ENCODE measurements at regions not wholly inside any gene's neighbourhood (a gene's known extent, or its start where the extent isn't known, plus 50 kb on each side); places are given as distances from the start of the nearest gene placed in this dataset.

- H3K9me3 ChIP-seq (ENCODE audit: control insufficient read depth, low read length, poor library complexity, severe bottlenecking), result no peaks in the 10 kb centered on the region
- ATAC-seq (no peak), DNase-seq (no peak)
- peaks cover 6% of the 10 kb centered on the region for H3K4me1 Mint-ChIP-seq
- no peak overlapping the region for H3K27ac Mint-ChIP-seq
- H3K4me3 Mint-ChIP-seq, result no peak overlapping the region
- no peaks in the 10 kb centered on the region for H3K27me3 Mint-ChIP-seq
- peaks cover 3% of the 10 kb centered on the region for H3K36me3 Mint-ChIP-seq (ENCODE audit: low read depth)
These were observed 215.5 kb downstream of the GADD45G start for GRCh38 chr9:89820337-89820736.

- H3K36me3 Mint-ChIP-seq (ENCODE audit: low read depth), result peaks cover 3% of the 10 kb centered on the region
- ATAC-seq (no peak), DNase-seq (no peak)
- H3K9me3 ChIP-seq (ENCODE audit: control insufficient read depth, low read length, poor library complexity, severe bottlenecking), result no peaks in the 10 kb centered on the region
- no peak overlapping the region for H3K27ac Mint-ChIP-seq
- H3K27me3 Mint-ChIP-seq, result peaks cover 4% of the 10 kb centered on the region
- H3K4me3 Mint-ChIP-seq, result no peak overlapping the region
- peaks cover 6% of the 10 kb centered on the region for H3K4me1 Mint-ChIP-seq
These were observed 216.3 kb downstream of the GADD45G start for GRCh38 chr9:89821081-89821480.

DNA sequence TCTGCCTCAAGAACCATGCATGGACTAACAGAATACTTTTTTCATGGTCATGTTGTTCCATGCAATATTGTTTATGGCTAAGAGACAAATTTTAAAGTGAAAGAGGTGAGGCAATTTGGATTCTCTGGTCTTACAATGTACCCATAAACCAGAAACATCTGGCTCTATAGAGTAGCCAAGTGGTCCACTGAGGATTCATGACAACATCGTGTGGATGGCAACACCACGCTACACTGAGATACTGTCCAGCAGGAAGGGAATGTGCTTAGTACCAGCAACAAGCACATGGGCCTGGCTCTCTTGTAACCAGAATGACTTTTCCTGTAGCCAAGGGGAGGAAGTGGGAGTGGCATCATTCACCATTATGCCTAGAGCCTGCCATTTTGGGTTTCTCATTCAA lies 218.2 kb downstream of the GADD45G start:
- peaks cover 8% of the 10 kb centered on the region for H3K4me1 Mint-ChIP-seq
- H3K36me3 Mint-ChIP-seq (ENCODE audit: low read depth), result peaks cover 3% of the 10 kb centered on the region

DNA sequence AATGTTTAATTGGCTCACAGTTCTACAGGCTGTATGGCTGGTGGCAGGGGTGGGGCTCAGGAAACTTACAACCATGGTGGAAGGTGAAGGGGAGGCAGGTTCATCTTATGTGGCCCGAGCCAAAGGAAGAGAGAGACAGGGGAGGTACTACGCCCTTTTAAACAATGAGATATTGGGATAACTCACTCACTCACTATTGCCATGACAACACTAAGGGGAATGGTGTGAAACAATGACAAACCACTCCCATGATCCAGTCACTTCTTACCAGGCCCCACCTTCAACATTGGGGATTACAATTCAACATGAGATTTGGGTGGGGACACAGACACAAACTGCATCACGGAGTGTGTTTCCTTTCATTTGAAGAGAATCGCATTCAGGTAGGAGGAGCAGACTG lies 220.9 kb downstream of the GADD45G start:
- no peak overlapping the region for H3K27ac Mint-ChIP-seq
- no peak overlapping the region for H3K4me3 Mint-ChIP-seq
- DNase-seq (no peak), ATAC-seq (no peak)
- H3K36me3 Mint-ChIP-seq (ENCODE audit: low read depth), result no peaks in the 10 kb centered on the region
- peaks cover 6% of the 10 kb centered on the region for H3K27me3 Mint-ChIP-seq
- peaks cover 10% of the 10 kb centered on the region for H3K4me1 Mint-ChIP-seq
- no peaks in the 10 kb centered on the region for H3K9me3 ChIP-seq (ENCODE audit: control insufficient read depth, low read length, poor library complexity, severe bottlenecking)

More for the DNA sequence above, 218.2 kb downstream of the GADD45G start:
- Mint-ChIP-seq H3K27ac (no peak overlapping the region), H3K27me3 (peaks cover 6% of the 10 kb centered on the region), H3K4me3 (no peak overlapping the region)
- H3K9me3 ChIP-seq (ENCODE audit: control insufficient read depth, low read length, poor library complexity, severe bottlenecking), result no peaks in the 10 kb centered on the region
- ATAC-seq, result no peak
- DNase-seq, result no peak

DNA sequence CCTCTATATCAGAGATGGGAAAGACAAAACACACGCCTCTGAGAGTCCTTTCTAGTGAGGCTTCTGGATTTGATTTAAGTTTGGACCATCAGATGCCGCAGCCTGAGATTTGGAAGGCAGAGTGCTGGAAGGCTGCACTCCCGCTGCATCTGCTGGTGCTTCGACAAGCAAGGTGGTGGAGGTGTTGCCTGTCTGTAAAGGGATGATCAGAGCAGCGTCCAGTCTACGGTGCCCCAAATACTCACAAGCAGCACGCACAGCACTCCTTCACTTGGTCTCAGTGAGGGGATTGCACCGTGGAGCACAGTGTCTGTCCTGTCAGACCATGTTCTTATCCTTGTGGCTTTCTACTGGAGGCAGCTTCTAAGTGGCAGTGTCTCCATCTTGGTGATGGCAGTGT lies 221.4 kb downstream of the GADD45G start:
- peaks cover 6% of the 10 kb centered on the region for H3K27me3 Mint-ChIP-seq
- no peak for ATAC-seq
- H3K27ac Mint-ChIP-seq, result no peak overlapping the region
- no peak overlapping the region for H3K4me3 Mint-ChIP-seq
- peaks cover 10% of the 10 kb centered on the region for H3K4me1 Mint-ChIP-seq
- H3K9me3 ChIP-seq (ENCODE audit: control insufficient read depth, low read length, poor library complexity, severe bottlenecking), result no peaks in the 10 kb centered on the region
- H3K36me3 Mint-ChIP-seq (ENCODE audit: low read depth), result no peaks in the 10 kb centered on the region
- DNase-seq, result no peak

GRCh38 chr9:89829346-89829745 lies 224.5 kb downstream of the GADD45G start:
- H3K4me1 Mint-ChIP-seq, result peaks cover 10% of the 10 kb centered on the region
- H3K4me3 Mint-ChIP-seq, result no peak overlapping the region
- H3K27me3 Mint-ChIP-seq, result peaks cover 6% of the 10 kb centered on the region
- H3K9me3 ChIP-seq (ENCODE audit: control insufficient read depth, low read length, poor library complexity, severe bottlenecking), result no peaks in the 10 kb centered on the region
- no peak for DNase-seq
- no peak overlapping the region for H3K27ac Mint-ChIP-seq
- H3K36me3 Mint-ChIP-seq (ENCODE audit: low read depth), result no peaks in the 10 kb centered on the region
- ATAC-seq, result no peak

DNA sequence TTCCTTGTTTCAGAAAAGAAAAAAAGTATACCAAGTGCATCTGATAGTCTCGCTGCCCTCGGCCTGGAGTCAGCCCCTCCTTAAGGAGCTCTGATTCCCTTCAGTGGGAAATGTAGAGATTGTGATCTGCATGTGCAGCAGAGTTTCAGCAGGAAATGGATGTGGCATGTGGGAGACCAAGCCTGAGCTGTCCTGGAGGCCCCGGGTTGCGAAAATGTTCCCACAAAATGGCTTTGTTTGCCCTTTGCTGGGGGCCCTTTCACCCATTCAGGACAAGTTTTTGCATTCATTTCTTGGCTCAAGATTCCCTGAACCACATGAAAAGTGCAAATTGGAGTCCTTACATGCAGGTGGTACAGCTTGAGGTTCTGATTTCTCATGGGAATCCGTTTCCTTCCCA lies 230.9 kb downstream of the GADD45G start:
- no peak overlapping the region for H3K27ac Mint-ChIP-seq
- DNase-seq, result no peak
- no peak overlapping the region for H3K4me3 Mint-ChIP-seq

GRCh38 chr9:89837162-89837933 lies 232.5 kb downstream of the GADD45G start:
- Mint-ChIP-seq H3K27me3 (peaks cover 7% of the 10 kb centered on the region), H3K27ac (no peak overlapping the region), H3K36me3 (ENCODE audit: low read depth) (no peaks in the 10 kb centered on the region), H3K4me3 (no peak overlapping the region), H3K4me1 (peaks cover 4% of the 10 kb centered on the region)
- H3K9me3 ChIP-seq (ENCODE audit: control insufficient read depth, low read length, poor library complexity, severe bottlenecking), result no peaks in the 10 kb centered on the region
- no peak for ATAC-seq
- DNase-seq, result no peak

More for the DNA sequence above, 230.9 kb downstream of the GADD45G start:
- H3K4me1 Mint-ChIP-seq, result no peaks in the 10 kb centered on the region
- no peaks in the 10 kb centered on the region for H3K36me3 Mint-ChIP-seq (ENCODE audit: low read depth)
- no peak for ATAC-seq
- no peaks in the 10 kb centered on the region for H3K27me3 Mint-ChIP-seq
- H3K9me3 ChIP-seq (ENCODE audit: control insufficient read depth, low read length, poor library complexity, severe bottlenecking), result no peaks in the 10 kb centered on the region

DNA sequence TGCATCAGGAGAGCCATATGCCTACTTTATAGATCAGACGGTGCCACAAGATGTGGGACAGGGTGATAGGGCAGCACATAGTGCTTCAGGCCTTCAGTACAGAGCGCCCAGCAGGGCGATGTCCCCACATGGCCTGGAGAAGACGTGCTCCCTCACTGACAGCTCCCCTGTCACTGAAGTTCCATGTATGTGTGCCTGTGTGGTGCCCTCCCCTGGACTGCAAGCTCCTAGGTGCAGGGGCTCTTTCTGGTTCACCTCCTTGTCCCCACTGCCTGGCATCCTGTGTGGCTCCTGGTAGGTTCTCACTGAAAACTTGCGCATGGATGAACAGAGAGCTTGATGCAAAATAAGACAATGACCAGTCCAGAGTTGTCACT lies 233.1 kb downstream of the GADD45G start:
- ATAC-seq (no peak), DNase-seq (no peak)
- Mint-ChIP-seq H3K27me3 (peaks cover 13% of the 10 kb centered on the region), H3K4me1 (peaks cover 4% of the 10 kb centered on the region), H3K27ac (no peak overlapping the region), H3K36me3 (ENCODE audit: low read depth) (peaks cover 2% of the 10 kb centered on the region), H3K4me3 (no peak overlapping the region)
- no peaks in the 10 kb centered on the region for H3K9me3 ChIP-seq (ENCODE audit: control insufficient read depth, low read length, poor library complexity, severe bottlenecking)

DNA sequence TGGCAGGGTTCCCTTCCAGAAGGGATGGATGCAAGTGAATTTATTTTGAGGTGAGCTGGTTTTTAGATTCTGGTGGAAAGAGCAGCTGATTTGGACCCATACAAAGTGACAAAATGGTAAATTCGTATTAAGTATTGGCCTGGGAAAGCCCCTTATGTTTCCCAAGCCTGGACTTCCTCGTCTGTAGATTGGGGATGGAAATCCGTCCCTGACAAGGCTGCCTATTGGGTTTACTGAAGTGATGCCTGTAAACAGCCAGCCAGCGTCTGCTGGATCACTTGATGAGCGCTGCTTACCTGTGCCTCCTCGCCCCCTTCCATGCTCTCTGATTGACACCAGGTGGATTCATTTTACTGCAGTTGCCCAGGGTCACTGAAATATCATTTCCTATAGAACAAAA lies 233.8 kb downstream of the GADD45G start:
- peaks cover 4% of the 10 kb centered on the region for H3K4me1 Mint-ChIP-seq
- no peaks in the 10 kb centered on the region for H3K9me3 ChIP-seq (ENCODE audit: control insufficient read depth, low read length, poor library complexity, severe bottlenecking)
- peaks cover 20% of the 10 kb centered on the region for H3K27me3 Mint-ChIP-seq
- DNase-seq, result no peak
- no peak for ATAC-seq
- H3K27ac Mint-ChIP-seq, result no peak overlapping the region
- peaks cover 2% of the 10 kb centered on the region for H3K36me3 Mint-ChIP-seq (ENCODE audit: low read depth)
- no peak overlapping the region for H3K4me3 Mint-ChIP-seq

GRCh38 chr9:89839449-89839848 lies 234.6 kb downstream of the GADD45G start:
- Mint-ChIP-seq H3K4me3 (no peak overlapping the region), H3K4me1 (peaks cover 4% of the 10 kb centered on the region), H3K27me3 (peaks cover 24% of the 10 kb centered on the region)

GRCh38 chr9:89839952-89840351 lies 235.1 kb downstream of the GADD45G start:
- Mint-ChIP-seq H3K27me3 (peaks cover 24% of the 10 kb centered on the region), H3K27ac (no peak overlapping the region)

More at GRCh38 chr9:89839449-89839848, 234.6 kb downstream of the GADD45G start:
- H3K36me3 Mint-ChIP-seq (ENCODE audit: low read depth), result peaks cover 2% of the 10 kb centered on the region
- ATAC-seq (no peak), DNase-seq (no peak)
- H3K9me3 ChIP-seq (ENCODE audit: control insufficient read depth, low read length, poor library complexity, severe bottlenecking), result no peaks in the 10 kb centered on the region
- no peak overlapping the region for H3K27ac Mint-ChIP-seq

DNA sequence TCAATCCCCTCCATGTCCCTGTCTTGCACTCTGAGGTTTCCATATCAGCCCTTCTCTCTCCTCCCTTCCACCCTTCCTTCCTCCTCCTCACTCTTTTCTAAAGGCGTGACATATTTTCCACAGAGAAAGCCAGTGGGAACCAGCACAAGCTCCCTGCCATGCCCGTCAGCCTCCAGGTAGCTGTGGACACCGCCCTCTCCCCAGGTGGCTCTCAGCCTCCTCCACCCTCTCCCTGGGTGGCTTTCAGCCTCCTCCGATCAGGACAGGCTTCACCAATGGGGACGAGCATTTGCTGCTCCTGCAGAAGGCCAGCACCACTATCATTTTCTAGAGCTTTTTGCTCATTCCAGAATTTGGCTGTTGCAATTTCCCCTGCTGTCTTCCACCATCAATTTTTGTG lies 236.6 kb downstream of the GADD45G start:
- ATAC-seq, result no peak
- H3K9me3 ChIP-seq (ENCODE audit: control insufficient read depth, low read length, poor library complexity, severe bottlenecking), result no peaks in the 10 kb centered on the region
- Mint-ChIP-seq H3K4me1 (peaks cover 4% of the 10 kb centered on the region), H3K36me3 (ENCODE audit: low read depth) (peaks cover 2% of the 10 kb centered on the region), H3K4me3 (no peak overlapping the region), H3K27me3 (peaks cover 24% of the 10 kb centered on the region), H3K27ac (no peak overlapping the region)
- no peak for DNase-seq

More at GRCh38 chr9:89839952-89840351, 235.1 kb downstream of the GADD45G start:
- peaks cover 4% of the 10 kb centered on the region for H3K4me1 Mint-ChIP-seq
- no peaks in the 10 kb centered on the region for H3K9me3 ChIP-seq (ENCODE audit: control insufficient read depth, low read length, poor library complexity, severe bottlenecking)
- H3K4me3 Mint-ChIP-seq, result no peak overlapping the region
- DNase-seq, result no peak
- no peak for ATAC-seq
- peaks cover 2% of the 10 kb centered on the region for H3K36me3 Mint-ChIP-seq (ENCODE audit: low read depth)

- no peak overlapping the region for H3K27ac Mint-ChIP-seq
- peaks cover 2% of the 10 kb centered on the region for H3K36me3 Mint-ChIP-seq (ENCODE audit: low read depth)
- no peak for DNase-seq
- no peaks in the 10 kb centered on the region for H3K9me3 ChIP-seq (ENCODE audit: control insufficient read depth, low read length, poor library complexity, severe bottlenecking)
- ATAC-seq, result no peak
- H3K4me1 Mint-ChIP-seq, result peaks cover 4% of the 10 kb centered on the region
- no peak overlapping the region for H3K4me3 Mint-ChIP-seq
- H3K27me3 Mint-ChIP-seq, result peaks cover 24% of the 10 kb centered on the region
These were observed 237.5 kb downstream of the GADD45G start for GRCh38 chr9:89842267-89842768.
